Coronary artery (tissue), 2 donors: ENCODE measurements at regions not wholly inside any gene's neighbourhood (a gene's known extent, or its start where the extent isn't known, plus 50 kb on each side); places are given as distances from the start of the nearest gene placed in this dataset.

ENCODE experiments used
- DNase-seq: peaks from one replicate; pipeline ENCODE4 v3.0.0-alpha.2; 2017; ENCODE audit warnings: low spot score
- H3K27ac ChIP-seq, 2 donors: fragments of 200-600 bp; sonication (generic); one replicate each; pipeline ENCODE4 v1.5.1; 2016 to 2019
- H3K4me3 ChIP-seq: fragments of 200-600 bp; sonication (generic); 2 replicates; pipeline ENCODE4 v1.5.1; 2016; ENCODE audit warnings: mild to moderate bottlenecking, moderate library complexity
- TF ChIP-seq, protein P1 (sequence below): fragments of 200-600 bp; sonication (generic); IDR thresholded peaks from one replicate; pipeline ENCODE4 v1.5.1; 2019; ENCODE audit warnings: antibody characterized with exemption

DNA sequence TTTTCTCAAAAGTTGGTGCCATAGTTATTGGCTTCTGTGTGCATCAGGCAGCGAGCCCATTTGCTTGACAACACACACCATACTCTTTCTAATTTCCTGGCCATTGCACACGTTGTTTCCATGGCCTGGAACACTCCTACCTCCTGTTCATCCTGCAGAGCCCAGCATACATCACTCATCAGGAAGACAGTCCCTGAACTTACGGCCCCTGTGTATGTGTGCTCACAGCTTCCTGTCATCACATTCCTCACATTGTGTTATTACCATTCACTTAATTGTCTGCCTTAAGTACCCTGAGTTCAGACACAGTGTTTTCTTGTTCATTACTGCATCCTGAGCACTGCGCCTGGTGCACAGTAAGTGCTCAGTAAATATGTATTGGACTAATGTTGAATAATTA is 355.9 kb downstream of the PRELID2 start:
- Histone ChIP-seq H3K27ac (no peak overlapping the region), H3K4me3 (no peak overlapping the region)
- TF ChIP-seq, protein P1, sequence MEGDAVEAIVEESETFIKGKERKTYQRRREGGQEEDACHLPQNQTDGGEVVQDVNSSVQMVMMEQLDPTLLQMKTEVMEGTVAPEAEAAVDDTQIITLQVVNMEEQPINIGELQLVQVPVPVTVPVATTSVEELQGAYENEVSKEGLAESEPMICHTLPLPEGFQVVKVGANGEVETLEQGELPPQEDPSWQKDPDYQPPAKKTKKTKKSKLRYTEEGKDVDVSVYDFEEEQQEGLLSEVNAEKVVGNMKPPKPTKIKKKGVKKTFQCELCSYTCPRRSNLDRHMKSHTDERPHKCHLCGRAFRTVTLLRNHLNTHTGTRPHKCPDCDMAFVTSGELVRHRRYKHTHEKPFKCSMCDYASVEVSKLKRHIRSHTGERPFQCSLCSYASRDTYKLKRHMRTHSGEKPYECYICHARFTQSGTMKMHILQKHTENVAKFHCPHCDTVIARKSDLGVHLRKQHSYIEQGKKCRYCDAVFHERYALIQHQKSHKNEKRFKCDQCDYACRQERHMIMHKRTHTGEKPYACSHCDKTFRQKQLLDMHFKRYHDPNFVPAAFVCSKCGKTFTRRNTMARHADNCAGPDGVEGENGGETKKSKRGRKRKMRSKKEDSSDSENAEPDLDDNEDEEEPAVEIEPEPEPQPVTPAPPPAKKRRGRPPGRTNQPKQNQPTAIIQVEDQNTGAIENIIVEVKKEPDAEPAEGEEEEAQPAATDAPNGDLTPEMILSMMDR: no peak
- DNase-seq: no peak

GRCh38 chr5:145478651-145479050 is 356.5 kb downstream of the PRELID2 start:
- DNase-seq: no peak
- Histone ChIP-seq H3K4me3 (no peak overlapping the region), H3K27ac (no peak overlapping the region)
- TF ChIP-seq, protein P1: no peak

- no peak for DNase-seq
- TF ChIP-seq, protein P1: no peak
- Histone ChIP-seq H3K4me3 (no peak overlapping the region), H3K27ac (no peak overlapping the region)
Observed at GRCh38 chr5:145473042-145473642, 362.0 kb downstream of the PRELID2 start.

GRCh38 chr5:145471831-145472612 is 363.1 kb downstream of the PRELID2 start:
- Histone ChIP-seq H3K4me3 (no peak overlapping the region), H3K27ac (no peak overlapping the region)
- no peak for DNase-seq
- TF ChIP-seq, protein P1: no peak

DNA sequence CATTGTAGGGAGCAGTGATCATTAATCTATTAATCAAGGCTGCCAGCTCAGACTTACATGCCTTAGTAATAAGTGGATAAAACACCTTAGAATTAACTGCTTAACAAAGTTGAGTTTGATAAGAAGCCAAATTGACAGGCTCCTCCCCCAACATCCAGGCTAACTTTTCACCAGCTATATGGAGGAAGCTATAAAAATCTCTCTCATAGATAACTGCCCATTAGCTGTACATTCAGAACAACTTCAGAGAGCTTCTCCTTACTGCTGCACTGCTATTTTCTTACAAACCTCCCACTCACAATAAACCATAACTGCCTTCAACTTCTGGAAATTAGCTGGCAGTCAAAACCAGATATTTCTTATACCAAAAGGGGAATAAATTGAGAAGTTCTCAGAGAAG is 364.1 kb downstream of the PRELID2 start:
- no peak overlapping the region for H3K27ac ChIP-seq
- TF ChIP-seq, protein P1: no peak
- DNase-seq: no peak

DNA sequence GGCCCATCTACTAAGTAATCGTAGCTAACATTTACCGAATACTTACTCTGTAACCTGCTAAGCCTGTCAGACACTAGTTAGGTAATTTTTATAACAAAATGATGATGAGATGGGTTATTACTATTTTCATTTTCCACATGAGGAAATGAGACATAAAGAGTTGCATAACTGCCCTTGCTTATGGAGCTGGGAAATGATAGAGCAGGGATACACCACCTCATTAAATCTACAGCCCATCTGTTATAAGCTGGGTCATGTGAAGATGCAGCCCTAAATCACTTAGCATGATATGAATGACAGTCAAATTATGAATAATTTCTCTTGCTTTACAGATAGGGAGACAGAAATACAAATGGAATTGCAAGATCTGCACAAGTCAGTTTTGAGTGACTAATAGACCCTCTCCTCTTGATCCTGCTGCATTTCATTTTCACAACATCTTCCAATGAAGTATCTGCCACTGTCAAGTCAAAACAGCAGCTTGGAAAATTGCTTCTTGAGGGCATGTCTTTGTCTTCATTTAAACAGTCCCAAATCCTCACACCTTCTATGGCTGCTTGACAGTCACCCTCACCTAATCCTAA is 364.7 kb downstream of the PRELID2 start:
- Histone ChIP-seq H3K27ac (no peak overlapping the region), H3K4me3 (no peak overlapping the region)
- TF ChIP-seq, protein P1: no peak
- no peak for DNase-seq

More for the DNA sequence above, 364.1 kb downstream of the PRELID2 start:
- no peak overlapping the region for H3K4me3 ChIP-seq
